Esophagus mucosa (tissue), 1 donor: ENCODE measurements at regions not wholly inside any gene's neighbourhood (a gene's known extent, or its start where the extent isn't known, plus 50 kb on each side); places are given as distances from the start of the nearest gene placed in this dataset.
A peak's percentile ranks its signal among the peaks of the same experiment; 100 is the strongest.

ENCODE experiments used
- ATAC-seq: fragments of 200-7000 bp; cut with Tn5 transposase; one replicate; pipeline ENCODE4 v1.9.1; 2020
- donor health status: DM: yes; HTN: yes; CAD: no.

DNA sequence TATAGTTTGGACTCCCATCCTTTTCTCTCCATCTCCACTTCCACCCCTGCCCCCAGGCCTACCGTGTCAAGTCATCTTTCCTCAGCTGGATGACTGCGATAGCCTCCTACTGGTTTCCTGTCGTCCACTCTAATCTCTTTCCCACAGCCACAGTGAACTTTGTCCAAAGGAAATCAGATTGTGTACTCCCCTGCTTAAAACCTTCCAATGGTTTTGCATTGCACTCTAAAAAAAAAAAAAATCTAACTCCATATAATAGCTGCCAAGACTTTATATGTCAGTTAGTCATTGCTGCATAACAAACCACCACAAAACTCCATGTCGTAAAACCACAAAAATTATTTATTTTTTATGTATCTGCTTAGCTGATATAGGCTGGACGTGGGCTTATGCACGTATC is 160.2 kb upstream of the CCDC68 start:
- no peak for ATAC-seq

GRCh38 chr18:55119016-55119415 is 159.8 kb upstream of the CCDC68 start:
- no peak for ATAC-seq

- no peak for ATAC-seq
Measured at GRCh38 chr18:55116863-55117262, 157.6 kb upstream of the CCDC68 start.

DNA sequence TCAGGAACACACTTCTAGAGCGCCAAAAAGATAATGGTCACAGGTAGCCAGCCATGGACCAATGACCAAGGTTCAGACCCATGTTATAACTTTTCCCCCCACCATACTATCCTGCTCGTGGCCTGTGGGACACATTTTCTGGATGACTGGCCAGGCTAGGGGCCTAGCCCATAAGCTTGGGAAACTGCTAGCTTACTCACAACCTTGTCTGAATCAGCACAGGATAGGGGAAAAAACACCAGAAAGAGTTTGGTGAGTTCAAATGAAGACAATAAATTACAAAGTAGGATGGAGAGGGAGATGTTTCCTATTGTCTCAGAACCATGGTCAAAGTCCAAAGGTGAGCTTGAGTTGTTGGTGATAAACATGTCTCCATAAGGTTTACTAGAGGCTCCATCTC is 156.3 kb upstream of the CCDC68 start:
- no peak for ATAC-seq

GRCh38 chr18:55114876-55115275 is 155.6 kb upstream of the CCDC68 start:
- no peak for ATAC-seq

- no peak for ATAC-seq
Measured at GRCh38 chr18:55113800-55114199, 154.5 kb upstream of the CCDC68 start.

DNA sequence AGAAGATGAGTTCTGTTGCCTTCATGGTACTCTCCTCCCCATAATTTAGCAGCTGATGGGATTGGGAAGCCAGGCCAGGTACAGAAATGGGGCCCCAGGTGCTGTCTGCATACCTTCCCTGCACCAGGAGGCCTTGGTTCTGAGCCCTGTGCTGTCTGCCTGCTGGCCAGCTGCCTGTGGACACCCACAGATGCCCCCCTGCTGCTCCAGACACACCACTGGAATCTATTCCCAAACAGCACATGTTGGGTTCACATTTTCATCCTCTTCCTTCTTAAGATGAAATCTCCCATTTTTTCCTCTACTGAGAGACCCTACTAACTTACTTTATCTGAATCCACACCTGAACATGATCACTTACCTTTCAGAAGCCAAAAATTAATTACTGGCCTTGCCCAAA is 152.0 kb upstream of the CCDC68 start:
- ATAC-seq, result no peak

DNA sequence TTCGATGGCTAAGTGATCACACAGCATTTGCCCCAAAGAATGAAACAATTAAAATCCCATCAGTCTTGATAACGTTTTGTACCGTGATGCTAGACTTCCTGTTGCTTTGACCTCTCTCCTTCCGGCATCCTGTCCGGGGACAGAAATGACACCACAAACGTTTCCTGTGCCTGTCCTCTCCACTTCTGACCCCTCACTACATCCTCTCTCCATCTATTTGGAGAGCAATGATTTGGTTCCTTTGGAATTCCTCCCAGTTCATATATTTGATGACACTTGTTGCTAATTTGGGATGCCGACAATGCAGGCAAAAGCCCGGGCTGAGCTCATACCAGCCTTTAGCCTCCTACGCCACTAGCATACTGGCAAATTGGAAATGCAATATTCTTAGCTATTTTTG is 151.2 kb upstream of the CCDC68 start:
- ATAC-seq, result peak; percentile 44

DNA sequence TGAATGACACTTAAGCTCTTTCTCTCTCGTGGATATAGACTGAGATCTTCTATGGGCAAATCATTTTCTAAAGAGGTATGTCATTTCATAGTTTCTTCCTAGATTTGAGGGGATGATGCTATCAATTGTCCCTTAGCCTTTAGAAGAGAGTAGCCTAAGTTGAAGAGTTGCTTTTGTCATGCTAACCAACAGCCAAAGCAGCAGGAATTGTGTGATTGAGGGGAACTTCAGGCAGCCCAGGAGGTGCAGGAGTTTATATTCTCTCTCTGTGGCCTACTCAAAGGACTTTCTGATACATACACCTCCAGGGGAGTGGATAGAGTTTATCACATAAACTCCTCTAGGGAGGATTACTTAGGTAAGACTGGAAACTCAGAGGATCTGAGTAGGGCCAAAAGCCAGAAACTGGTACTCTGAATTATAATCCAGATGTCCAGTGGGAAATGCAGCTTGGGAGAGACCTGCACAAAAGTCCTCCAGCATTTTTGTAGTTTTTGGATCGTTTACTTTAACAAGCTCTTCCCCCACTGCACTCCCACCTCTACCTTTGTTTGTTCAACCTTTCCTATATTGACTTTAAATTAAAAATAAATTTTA is 150.7 kb upstream of the CCDC68 start:
- no peak for ATAC-seq

GRCh38 chr18:55106906-55107305 is 147.6 kb upstream of the CCDC68 start:
- no peak for ATAC-seq

DNA sequence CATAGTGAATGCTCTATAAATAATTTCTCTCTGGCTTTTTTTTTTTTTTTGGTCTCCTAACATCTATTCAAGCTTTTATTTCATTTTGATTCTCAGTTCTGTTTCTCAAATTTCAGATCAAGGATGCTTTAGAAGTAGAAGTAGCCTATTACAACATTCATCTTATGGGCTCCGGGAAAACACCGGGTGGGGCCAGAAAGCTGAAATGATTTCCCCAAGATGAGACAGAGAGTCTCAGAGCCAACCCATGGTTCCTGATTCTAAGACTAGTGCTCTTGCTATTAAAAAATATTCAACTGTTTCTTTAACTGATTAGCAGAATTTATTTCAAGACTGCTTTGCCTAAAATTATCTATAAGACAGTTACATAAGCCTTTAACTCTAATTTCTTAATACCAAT is 147.2 kb upstream of the CCDC68 start:
- no peak for ATAC-seq

- ATAC-seq, result no peak
Measured at GRCh38 chr18:55105873-55106272, 146.6 kb upstream of the CCDC68 start.

GRCh38 chr18:55102958-55103456 is 143.7 kb upstream of the CCDC68 start:
- no peak for ATAC-seq

- ATAC-seq, result no peak
Measured at GRCh38 chr18:55102501-55102900, 143.2 kb upstream of the CCDC68 start.

GRCh38 chr18:55101458-55101824 is 142.2 kb upstream of the CCDC68 start:
- ATAC-seq, result no peak

DNA sequence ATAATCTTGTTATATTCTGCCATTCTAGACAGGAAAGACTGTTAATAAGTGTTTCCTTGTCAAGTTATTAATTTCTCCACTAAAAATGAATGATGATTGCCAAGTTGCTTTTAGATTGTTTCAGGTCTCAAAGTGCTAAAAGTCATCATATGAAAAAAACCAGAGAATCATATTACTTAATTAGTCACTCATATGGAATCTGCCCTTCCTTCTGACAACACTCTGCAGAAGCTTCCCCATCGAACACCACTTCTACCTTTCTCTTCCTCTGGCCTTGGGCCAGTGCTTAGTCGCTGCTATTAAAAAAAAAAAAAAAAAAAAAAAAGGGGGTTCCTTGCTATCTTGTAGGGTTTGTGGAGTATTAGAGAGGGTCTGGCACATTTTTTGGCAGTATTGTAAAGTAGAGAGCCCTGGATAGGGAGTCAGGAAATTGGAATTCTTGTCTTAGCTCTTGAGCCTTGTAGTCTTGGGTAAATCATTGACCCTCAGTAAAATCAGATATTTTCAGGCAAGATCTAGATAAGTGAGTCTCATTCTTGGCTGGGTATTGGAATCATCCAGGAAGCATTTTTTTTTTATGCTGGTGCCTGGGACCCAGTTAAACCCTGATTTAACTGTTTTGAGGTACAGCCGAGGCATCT is 141.7 kb upstream of the CCDC68 start:
- no peak for ATAC-seq

- no peak for ATAC-seq
Measured at GRCh38 chr18:55097456-55098170, 138.4 kb upstream of the CCDC68 start.

GRCh38 chr18:55096263-55096951 is 137.1 kb upstream of the CCDC68 start:
- ATAC-seq, result peak; percentile 52

DNA sequence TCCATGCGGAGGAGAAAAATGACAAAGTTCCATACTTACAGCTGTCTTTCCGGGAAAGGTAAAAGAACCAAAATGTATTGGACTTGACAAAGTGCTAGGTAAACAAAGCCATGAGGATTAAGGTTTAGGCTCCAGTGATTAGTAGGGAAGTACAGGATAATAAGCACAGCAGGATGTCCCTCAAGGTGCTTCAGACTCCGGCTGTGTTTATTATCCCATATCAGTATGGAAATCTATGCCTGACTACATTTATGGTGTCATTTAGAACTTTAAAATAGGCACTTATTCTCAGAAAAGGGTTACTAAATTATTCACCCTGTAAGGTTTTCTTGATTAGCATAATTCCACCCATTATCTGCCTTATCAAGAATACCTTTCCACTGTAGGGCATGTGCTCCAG is 136.3 kb upstream of the CCDC68 start:
- no peak for ATAC-seq

DNA sequence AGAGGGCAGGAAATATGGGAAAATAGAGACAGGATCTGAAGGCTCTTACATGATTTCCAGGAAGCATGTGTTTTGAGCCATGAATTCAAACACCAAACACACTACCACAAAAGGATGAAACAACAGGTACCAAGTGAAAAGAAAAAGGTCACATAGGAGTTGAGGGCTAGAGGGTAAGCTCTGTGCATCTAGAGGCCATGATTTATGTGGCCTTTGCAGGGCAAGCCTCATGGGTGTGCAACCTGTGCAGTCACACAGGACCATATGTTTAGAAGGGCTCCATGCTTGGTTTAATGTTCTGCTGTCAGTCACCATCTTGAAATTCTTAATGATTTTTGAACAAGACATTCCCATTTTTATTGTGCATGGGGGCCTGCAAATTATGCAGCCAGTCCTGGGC is 134.5 kb upstream of the CCDC68 start:
- ATAC-seq, result no peak

GRCh38 chr18:55093295-55093694 is 134.0 kb upstream of the CCDC68 start:
- no peak for ATAC-seq

DNA sequence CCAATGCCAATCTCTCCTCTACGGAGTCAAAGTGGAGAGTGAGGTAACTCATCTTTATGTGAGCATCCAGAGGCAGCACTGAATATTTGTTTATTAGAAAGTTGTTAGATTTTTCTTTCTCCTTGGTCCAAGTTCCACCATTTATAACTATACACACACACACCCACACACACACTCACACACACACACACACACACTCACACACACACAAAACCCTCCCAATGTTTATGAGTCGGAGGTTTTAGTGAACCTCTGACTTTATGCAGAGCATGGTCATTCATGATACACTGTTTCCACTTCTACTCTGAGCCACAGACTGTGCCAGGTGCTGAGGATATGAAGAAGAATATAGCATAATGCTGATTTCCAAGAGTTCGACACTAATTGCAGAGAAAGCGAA is 132.9 kb upstream of the CCDC68 start:
- ATAC-seq, result no peak

GRCh38 chr18:55090564-55091188 is 131.4 kb upstream of the CCDC68 start:
- no peak for ATAC-seq
